Prostate gland (tissue), 2 donors: ENCODE measurements at regions not wholly inside any gene's neighbourhood (a gene's known extent, or its start where the extent isn't known, plus 50 kb on each side); places are given as distances from the start of the nearest gene placed in this dataset.

Experiments
- CTCF ChIP-seq, 4 experiments: fragments of 200-600 bp in 2 of 4; fragments of 450-650 bp in 2 of 4; sonication (generic) in 2 of 4; IDR thresholded peaks; 1 replicate in 3 of 4; 2 replicates in 1 of 4; pipeline ENCODE4 v1.5.1; 2016 to 2019; ENCODE audit warnings: antibody characterized with exemption in 4 of 4, mild to moderate bottlenecking in 2 of 4, moderate library complexity in 2 of 4
- POLR2A ChIP-seq: fragments of 450-650 bp; IDR thresholded peaks from one replicate; pipeline ENCODE4 v1.6.1; 2016; ENCODE audit warnings: antibody characterized with exemption, mild to moderate bottlenecking
- POLR2AphosphoS5 ChIP-seq: sonication (generic); formaldehyde crosslinking; IDR thresholded peaks from one replicate; pipeline ENCODE4 v1.6.1; 2017; ENCODE audit warnings: antibody characterized with exemption

GRCh38 chr14:52179141-52179790 lies 88.2 kb upstream of the PTGDR start:
- TF ChIP-seq POLR2A, result no peak
- no peak for TF ChIP-seq POLR2AphosphoS5
- no peak for TF ChIP-seq CTCF (IDR thresholded peaks at IDR 0.05)
